GM23248 (cell line): ENCODE measurements at regions not wholly inside any gene's neighbourhood (a gene's known extent, or its start where the extent isn't known, plus 50 kb on each side); places are given as distances from the start of the nearest gene placed in this dataset.
"Not testable (repeated sequence)": the region's sequence is repeated elsewhere in the genome, so short reads cannot be mapped to it uniquely, and the experiment has no call there.

Experiments used
- DNase-seq: peaks from one replicate; pipeline ENCODE4 v3.0.0-alpha.2; 2015
- H2AFZ ChIP-seq: fragments of 200-600 bp; sonication (generic); 2 replicates; pipeline ENCODE4 v1.6.1; 2016; ENCODE audit warnings: antibody characterized with exemption
- H3F3A ChIP-seq: fragments of 200-600 bp; sonication (generic); 2 replicates; pipeline ENCODE4 v1.6.1; 2016; ENCODE audit warnings: mild to moderate bottlenecking, antibody characterized with exemption, mixed run types; ENCODE audit not compliant: insufficient read depth
- H3K27ac ChIP-seq: fragments of 200-600 bp; sonication (generic); 2 replicates; pipeline ENCODE4 v1.5.1; 2016; ENCODE audit warnings: mild to moderate bottlenecking
- H3K27me3 ChIP-seq: fragments of 200-600 bp; sonication (generic); replicated peaks from 2 replicates; pipeline ENCODE4 v1.6.1; 2016; ENCODE audit warnings: mild to moderate bottlenecking; ENCODE audit not compliant: insufficient read depth
- H3K36me3 ChIP-seq: fragments of 200-600 bp; sonication (generic); 2 replicates; pipeline ENCODE4 v1.6.1; 2016; ENCODE audit warnings: low read depth, mild to moderate bottlenecking
- H3K4me1 ChIP-seq: fragments of 200-600 bp; sonication (generic); 2 replicates; pipeline ENCODE4 v1.6.1; 2016; ENCODE audit warnings: mild to moderate bottlenecking; ENCODE audit not compliant: insufficient read depth
- H3K4me2 ChIP-seq: fragments of 200-600 bp; sonication (generic); one replicate; pipeline ENCODE4 v1.6.1; 2016; ENCODE audit warnings: mild to moderate bottlenecking; ENCODE audit not compliant: unreplicated experiment
- H3K4me3 ChIP-seq: fragments of 200-600 bp; sonication (generic); 2 replicates; pipeline ENCODE4 v1.5.1; 2016; ENCODE audit warnings: mild to moderate bottlenecking
- H3K79me2 ChIP-seq: fragments of 200-600 bp; sonication (generic); 2 replicates; pipeline ENCODE4 v1.6.1; 2016; ENCODE audit warnings: mild to moderate bottlenecking; ENCODE audit not compliant: insufficient read depth
- H3K9ac ChIP-seq: fragments of 200-600 bp; sonication (generic); 2 replicates; pipeline ENCODE4 v1.6.1; 2016; ENCODE audit warnings: mild to moderate bottlenecking
- H3K9me2 ChIP-seq: fragments of 200-600 bp; sonication (generic); 2 replicates; pipeline ENCODE4 v1.6.1; 2016; ENCODE audit warnings: mixed run types, mild to moderate bottlenecking, moderate library complexity; ENCODE audit not compliant: insufficient read depth
- H3K9me3 ChIP-seq: fragments of 200-600 bp; sonication (generic); one replicate; pipeline ENCODE4 v1.6.1; 2017; ENCODE audit warnings: low read depth
- H4K20me1 ChIP-seq: fragments of 200-600 bp; sonication (generic); 2 replicates; pipeline ENCODE4 v1.6.0; 2016; ENCODE audit not compliant: insufficient read depth
- EZH2 ChIP-seq: fragments of 200-600 bp; sonication (generic); IDR thresholded peaks from 2 replicates; pipeline ENCODE4 v1.6.1; 2018; ENCODE audit warnings: antibody characterized with exemption, mild to moderate bottlenecking; ENCODE audit not compliant: insufficient read depth, poor library complexity, severe bottlenecking
- EZH2phosphoT487 ChIP-seq: fragments of 200-600 bp; sonication (generic); IDR thresholded peaks from 2 replicates; pipeline ENCODE4 v1.6.1; 2018; ENCODE audit warnings: antibody characterized with exemption, moderate library complexity, mild to moderate bottlenecking, low read depth; ENCODE audit not compliant: insufficient read depth
- WGBS, 2 experiments: methylation state at CpG; one replicate each; pipeline ENCODE4 v1.1.6; 2015 to 2017; ENCODE audit warnings: low lambda C conversion rate in 2 of 2, low coverage in 1 of 2; ENCODE audit errors: missing lambda C conversion rate in 2 of 2; 5-methylcytosine and 5-hydroxymethylcytosine counted together
- in situ Hi-C: fragments of 300-500 bp; cut with MboI; formaldehyde crosslinking; loops from 2 replicates; pipeline ENCODE4 v1.15.0; 2020

DNA sequence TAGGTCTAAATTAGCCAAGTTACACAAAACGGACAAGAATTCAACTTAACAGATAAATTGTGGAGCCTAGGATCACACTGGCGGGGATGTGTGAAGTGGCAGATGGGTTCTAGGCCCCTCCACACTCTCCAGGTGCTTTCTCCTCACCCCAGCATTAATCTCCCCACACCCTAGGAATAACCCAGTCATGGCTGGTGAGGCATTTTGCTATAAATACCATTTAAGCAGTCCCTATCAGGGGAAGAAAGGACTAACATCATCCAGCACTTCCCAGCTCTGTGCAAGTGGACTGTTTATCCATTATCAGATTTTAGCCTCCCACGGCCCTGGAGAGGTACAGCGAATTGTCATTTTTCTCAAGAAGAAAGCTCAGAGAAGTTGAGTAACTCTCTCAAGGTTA is 154.9 kb downstream of the NUFIP1 start:
- Histone ChIP-seq H3K9ac (no peak overlapping the region), H4K20me1 (no peaks in the 10 kb centered on the region), H3K9me3 (no peaks in the 10 kb centered on the region), H3K9me2 (no peaks in the 10 kb centered on the region), H3K4me1 (peaks cover 12% of the 10 kb centered on the region), H3K36me3 (no peaks in the 10 kb centered on the region), H3K79me2 (no peaks in the 10 kb centered on the region), H3K27me3 (no peaks in the 10 kb centered on the region), H2AFZ (no peak overlapping the region), H3K4me2 (no peak overlapping the region), H3F3A (peaks cover 7% of the 10 kb centered on the region; the same call in 1 of the 2 replicates), H3K4me3 (no peak overlapping the region), H3K27ac (no peak overlapping the region)
- DNase-seq = no peak
- in situ Hi-C loops = no loop called here
- TF ChIP-seq EZH2phosphoT487 (no peak), EZH2 (no peak)
- WGBS, 2 experiments = 67 to 71% methylated on average over 4 of the region's 4 CpGs

DNA sequence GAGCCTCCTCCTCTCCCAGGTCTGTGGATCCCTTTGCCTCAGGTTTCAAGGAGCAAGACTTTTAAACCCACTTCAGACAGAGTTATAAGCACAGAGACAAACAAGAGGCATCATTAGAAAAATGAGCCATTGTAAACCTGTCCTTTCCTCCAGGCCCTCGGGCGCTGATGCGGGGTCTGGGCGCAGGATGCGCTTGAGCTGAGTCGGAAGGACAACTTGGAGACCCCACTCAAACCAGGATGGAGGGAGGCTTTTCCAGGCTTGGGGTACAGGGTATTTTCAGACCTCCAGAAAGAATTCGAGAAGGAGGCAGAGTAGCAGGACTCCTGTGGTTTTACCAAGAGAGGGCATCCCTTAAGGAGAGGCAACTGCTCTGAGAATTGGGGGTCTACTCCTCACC is 155.6 kb downstream of the NUFIP1 start:
- WGBS, 2 experiments = 93 to 95% methylated on average over 7 of the region's 7 CpGs
- Histone ChIP-seq H3K4me1 (peaks cover 12% of the 10 kb centered on the region), H3K4me3 (no peak overlapping the region), H3K36me3 (no peaks in the 10 kb centered on the region), H3K4me2 (no peak overlapping the region), H3K9me2 (no peaks in the 10 kb centered on the region), H3K9ac (no peak overlapping the region), H3K79me2 (no peaks in the 10 kb centered on the region), H3K9me3 (no peaks in the 10 kb centered on the region), H3K27ac (no peak overlapping the region), H3K27me3 (no peaks in the 10 kb centered on the region), H2AFZ (no peak overlapping the region), H3F3A (peaks cover 7% of the 10 kb centered on the region; the same call in 1 of the 2 replicates), H4K20me1 (no peaks in the 10 kb centered on the region)
- no peak for DNase-seq
- TF ChIP-seq EZH2phosphoT487 (no peak), EZH2 (no peak)
- in situ Hi-C loops = no loop called here

GRCh38 chr13:44833139-44833538 is 156.1 kb downstream of the NUFIP1 start:
- no peak overlapping the region for H3K27ac ChIP-seq
- DNase-seq = no peak
- no peaks in the 10 kb centered on the region for H3K9me2 ChIP-seq
- 71 to 76% methylated on average over 4 of the region's 4 CpGs for WGBS, 2 experiments
- no peaks in the 10 kb centered on the region for H3K79me2 ChIP-seq
- no peaks in the 10 kb centered on the region for H3K27me3 ChIP-seq
- H3K4me3 ChIP-seq = no peak overlapping the region
- H2AFZ ChIP-seq = no peak overlapping the region
- no peaks in the 10 kb centered on the region for H4K20me1 ChIP-seq
- TF ChIP-seq EZH2phosphoT487 (no peak), EZH2 (no peak)
- H3K4me1 ChIP-seq = peaks cover 12% of the 10 kb centered on the region
- in situ Hi-C loops = no loop called here
- no peaks in the 10 kb centered on the region for H3K9me3 ChIP-seq
- H3K9ac ChIP-seq = no peak overlapping the region
- no peaks in the 10 kb centered on the region for H3K36me3 ChIP-seq
- no peak overlapping the region for H3K4me2 ChIP-seq
- H3F3A ChIP-seq = peaks cover 7% of the 10 kb centered on the region; the same call in 1 of the 2 replicates

DNA sequence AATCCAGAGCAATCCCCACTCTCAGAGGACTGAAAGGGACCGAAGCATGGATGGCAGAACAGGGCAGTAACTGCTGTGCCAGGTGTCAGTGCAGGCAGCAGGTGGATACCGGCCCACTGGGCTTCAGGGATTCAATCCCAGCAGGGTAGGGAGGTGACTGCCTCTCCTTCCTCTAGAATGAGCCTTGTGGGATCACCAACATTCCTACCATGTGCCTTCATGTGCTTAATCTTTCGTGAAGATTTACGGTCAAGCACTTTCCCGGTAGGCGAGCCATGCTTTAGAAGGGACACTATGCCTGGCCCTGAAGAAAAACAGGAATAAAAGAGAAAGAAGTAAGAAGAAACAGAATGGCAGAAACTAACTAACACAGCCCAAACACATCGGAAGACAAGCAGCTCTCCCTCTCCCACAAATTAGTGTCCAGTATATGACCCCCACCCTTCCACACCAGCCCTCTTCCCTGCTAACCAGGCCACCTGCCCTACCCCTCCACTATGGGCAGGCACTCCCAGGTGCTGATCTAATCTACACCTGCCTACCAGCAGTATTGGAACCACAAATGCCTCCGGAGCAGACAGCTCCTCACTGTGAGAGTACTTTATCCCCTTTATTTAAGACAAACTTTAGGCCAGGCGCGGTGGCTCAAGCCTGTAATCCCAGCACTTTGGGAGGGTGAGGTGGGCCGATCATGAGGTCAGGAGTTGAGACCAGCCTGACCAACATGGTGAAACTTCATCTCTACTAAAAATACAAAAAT is 162.5 kb downstream of the NUFIP1 start:
- TF ChIP-seq EZH2phosphoT487 (no peak), EZH2 (no peak)
- H3K27ac ChIP-seq = no peak overlapping the region
- 83 to 87% methylated on average over 11 of the region's 11 CpGs for WGBS, 2 experiments
- H3K4me2 ChIP-seq = no peak overlapping the region
- H3K9ac ChIP-seq = no peak overlapping the region
- H2AFZ ChIP-seq = no peak overlapping the region
- no peak overlapping the region for H3K4me3 ChIP-seq
- no peak for DNase-seq
- no peaks in the 10 kb centered on the region for H3K9me2 ChIP-seq
- H4K20me1 ChIP-seq = no peaks in the 10 kb centered on the region
- no peaks in the 10 kb centered on the region for H3K79me2 ChIP-seq
- no peaks in the 10 kb centered on the region for H3K4me1 ChIP-seq
- in situ Hi-C loops = no loop called here
- no peaks in the 10 kb centered on the region for H3K9me3 ChIP-seq
- H3K36me3 ChIP-seq = no peaks in the 10 kb centered on the region
- no peaks in the 10 kb centered on the region for H3F3A ChIP-seq
- no peaks in the 10 kb centered on the region for H3K27me3 ChIP-seq

DNA sequence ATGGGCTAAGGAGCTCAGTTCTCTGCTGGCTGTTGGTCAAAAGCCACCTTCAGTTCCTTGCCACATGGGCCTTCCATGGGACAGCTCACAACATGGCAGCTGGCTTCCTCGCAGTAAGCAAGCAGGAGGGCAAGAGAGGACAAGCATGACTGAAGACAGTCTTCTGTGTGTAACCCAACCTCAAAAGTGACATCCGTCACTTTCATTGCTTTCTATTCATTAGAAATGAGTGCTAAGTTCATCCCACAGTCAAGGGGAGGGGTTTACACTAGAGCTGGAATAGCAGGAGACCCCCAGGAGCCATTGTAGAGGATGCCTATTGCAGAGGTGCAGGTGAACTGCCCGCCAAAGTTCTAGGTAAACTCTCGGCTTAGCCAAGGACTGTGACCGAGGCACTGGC is 163.3 kb downstream of the NUFIP1 start:
- Histone ChIP-seq H3K27ac (no peak overlapping the region), H4K20me1 (no peaks in the 10 kb centered on the region), H3K4me2 (no peak overlapping the region), H3K9ac (no peak overlapping the region), H3K9me3 (no peaks in the 10 kb centered on the region), H3K9me2 (no peaks in the 10 kb centered on the region), H3F3A (no peaks in the 10 kb centered on the region), H3K4me1 (no peaks in the 10 kb centered on the region), H3K27me3 (no peaks in the 10 kb centered on the region), H2AFZ (no peak overlapping the region), H3K4me3 (no peak overlapping the region), H3K79me2 (no peaks in the 10 kb centered on the region), H3K36me3 (no peaks in the 10 kb centered on the region)
- 78 to 83% methylated on average over 5 of the region's 5 CpGs for WGBS, 2 experiments
- TF ChIP-seq EZH2phosphoT487 (no peak), EZH2 (no peak)
- in situ Hi-C loops = no loop called here
- DNase-seq = no peak

- H3K27ac ChIP-seq, H3K4me2 ChIP-seq, DNase-seq, H3K9me3 ChIP-seq, H2AFZ ChIP-seq, H3K36me3 ChIP-seq, H4K20me1 ChIP-seq, H3K79me2 ChIP-seq, H3K27me3 ChIP-seq, H3K9me2 ChIP-seq, H3K4me3 ChIP-seq, in situ Hi-C loops, H3F3A ChIP-seq, H3K9ac ChIP-seq, H3K4me1 ChIP-seq: not testable (repeated sequence)
- WGBS, 2 experiments = 92 to 98% methylated on average over 7 of the region's 7 CpGs
These were observed 165.7 kb downstream of the NUFIP1 start for GRCh38 chr13:44823555-44823954.
